A673 (cell line): ENCODE measurements at regions not wholly inside any gene's neighbourhood (a gene's known extent, or its start where the extent isn't known, plus 50 kb on each side); places are given as distances from the start of the nearest gene placed in this dataset.

ENCODE experiments used
- CTCF ChIP-seq: fragments of 300-800, 200-600 bp; sonication (generic); conservative IDR thresholded peaks from 2 replicates; pipeline ENCODE4 v1.5.1; 2017; ENCODE audit warnings: low read depth, mild to moderate bottlenecking, antibody characterized with exemption, low read length, moderate library complexity, mixed read lengths
- EZH2 ChIP-seq: fragments of 200-600 bp; sonication (generic); IDR thresholded peaks from 2 replicates; pipeline ENCODE4 v1.6.1; 2017; ENCODE audit warnings: borderline replicate concordance, low read depth, mild to moderate bottlenecking, mixed read lengths, antibody characterized with exemption, low read length; ENCODE audit not compliant: poor library complexity, severe bottlenecking

GRCh38 chr6:23367311-23367710 is 758.7 kb upstream of the NRSN1 start:
- no peak for TF ChIP-seq CTCF
- no peak for TF ChIP-seq EZH2
